ENCODE measurements at regions not wholly inside any gene's neighbourhood (a gene's known extent, or its start where the extent isn't known, plus 50 kb on each side); places are given as distances from the start of the nearest gene placed in this dataset.

GRCh38 chr4:36990128-36990872, 254.2 kb upstream of the NWD2 start:
- ChIA-PET CTCF (no interaction called here), POLR2A (no interaction called here)
- no peak for ATAC-seq (ENCODE audit: low read depth)
- Mint-ChIP-seq H3K27me3 (no peaks in the 10 kb centered on the region), H3K27ac (no peak overlapping the region), H3K4me3 (no peak overlapping the region), H3K4me1 (no peaks in the 10 kb centered on the region), H3K9me3 (ENCODE audit: insufficient read depth) (no peaks in the 10 kb centered on the region)
- no peak overlapping the region for H3K27ac ChIP-seq (ENCODE audit: low read length in 2 of 2)
- intact Hi-C loops (cut with micrococcal nuclease) = no loop called here
- H3K9ac ChIP-seq (ENCODE audit: low read length) = no peak overlapping the region
- DNase-seq = no peak
- H3K27me3 ChIP-seq (replicated peaks in 1 of 4; ENCODE audit: control extremely low read depth in 1 of 4, control insufficient read depth in 3 of 4, insufficient read depth in 4 of 4, low read length in 3 of 4) = no peaks in the 10 kb centered on the region
- no peaks in the 10 kb centered on the region for H3K4me1 ChIP-seq (ENCODE audit: control insufficient read depth in 2 of 2, insufficient read depth in 2 of 2, low read length in 2 of 2)
- H4K20me1 ChIP-seq (ENCODE audit: control insufficient read depth, insufficient read depth, low read length, poor library complexity, severe bottlenecking) = no peaks in the 10 kb centered on the region
- 97% methylated on average over 3 of the region's 3 CpGs for WGBS (ENCODE audit: insufficient coverage)
- H3K36me3 ChIP-seq (replicated peaks in 1 of 2; ENCODE audit: control extremely low read depth in 1 of 2, control insufficient read depth in 1 of 2, extremely low read depth in 1 of 2, insufficient read depth in 2 of 2, low read length in 1 of 2) = no peaks in the 10 kb centered on the region
- no peaks in the 10 kb centered on the region for H3K9me3 ChIP-seq (ENCODE audit: control extremely low read depth in 1 of 3, control insufficient read depth in 2 of 3, insufficient read depth in 1 of 3, low read length in 2 of 3)
- no peak for TF ChIP-seq EZH2 (IDR thresholded peaks at IDR 0.05; ENCODE audit: borderline replicate concordance, insufficient read depth, low read depth, low read length, poor library complexity, severe bottlenecking)
- no peak for TF ChIP-seq CTCF (IDR thresholded peaks at IDR 0.05)
- H2AFZ ChIP-seq (ENCODE audit: insufficient read depth, low read depth, low read length, poor library complexity, severe bottlenecking) = no peak overlapping the region
- no peaks in the 10 kb centered on the region for H3K79me2 ChIP-seq (ENCODE audit: control insufficient read depth, insufficient read depth, low read length)
- H3K4me3 ChIP-seq (ENCODE audit: control extremely low read depth in 1 of 5, extremely low read depth in 1 of 5, insufficient read depth in 1 of 5, low read depth in 2 of 5, low read length in 4 of 5) = no peak overlapping the region
- H3K4me2 ChIP-seq (replicated peaks; ENCODE audit: low read depth, low read length, poor library complexity, severe bottlenecking) = no peak overlapping the region

- Histone ChIP-seq H3K9ac (ENCODE audit: low read length) (no peak overlapping the region), H3K4me3 (ENCODE audit: control extremely low read depth in 1 of 5, extremely low read depth in 1 of 5, insufficient read depth in 1 of 5, low read depth in 2 of 5, low read length in 4 of 5) (no peak overlapping the region), H3K36me3 (replicated peaks in 1 of 2; ENCODE audit: control extremely low read depth in 1 of 2, control insufficient read depth in 1 of 2, extremely low read depth in 1 of 2, insufficient read depth in 2 of 2, low read length in 1 of 2) (no peaks in the 10 kb centered on the region), H3K4me2 (replicated peaks; ENCODE audit: low read depth, low read length, poor library complexity, severe bottlenecking) (no peak overlapping the region), H4K20me1 (ENCODE audit: control insufficient read depth, insufficient read depth, low read length, poor library complexity, severe bottlenecking) (no peaks in the 10 kb centered on the region), H3K79me2 (ENCODE audit: control insufficient read depth, insufficient read depth, low read length) (no peaks in the 10 kb centered on the region), H3K9me3 (ENCODE audit: control extremely low read depth in 1 of 3, control insufficient read depth in 2 of 3, insufficient read depth in 1 of 3, low read length in 2 of 3) (no peaks in the 10 kb centered on the region), H3K27me3 (replicated peaks in 1 of 4; ENCODE audit: control extremely low read depth in 1 of 4, control insufficient read depth in 3 of 4, insufficient read depth in 4 of 4, low read length in 3 of 4) (no peaks in the 10 kb centered on the region), H3K4me1 (ENCODE audit: control insufficient read depth in 2 of 2, insufficient read depth in 2 of 2, low read length in 2 of 2) (no peaks in the 10 kb centered on the region), H3K27ac (ENCODE audit: low read length in 2 of 2) (no peak overlapping the region), H2AFZ (ENCODE audit: insufficient read depth, low read depth, low read length, poor library complexity, severe bottlenecking) (no peak overlapping the region)
- Mint-ChIP-seq H3K27ac (no peak overlapping the region), H3K27me3 (no peaks in the 10 kb centered on the region), H3K9me3 (ENCODE audit: insufficient read depth) (no peaks in the 10 kb centered on the region), H3K4me1 (no peaks in the 10 kb centered on the region), H3K4me3 (no peak overlapping the region)
- DNase-seq (no peak), ATAC-seq (ENCODE audit: low read depth) (no peak)
- POLR2A ChIA-PET = no interaction called here
- CTCF ChIA-PET = no interaction called here
- intact Hi-C loops (cut with micrococcal nuclease) = no loop called here
- TF ChIP-seq CTCF (IDR thresholded peaks at IDR 0.05) (no peak), EZH2 (IDR thresholded peaks at IDR 0.05; ENCODE audit: borderline replicate concordance, insufficient read depth, low read depth, low read length, poor library complexity, severe bottlenecking) (no peak)
- WGBS (ENCODE audit: insufficient coverage) = 75% methylated on average over 1 of the region's 3 CpGs
Observed at GRCh38 chr4:36997727-36998126, 246.8 kb upstream of the NWD2 start.

Data from B cell (primary cell).